SK-N-SH (cell line): ENCODE measurements at regions not wholly inside any gene's neighbourhood (a gene's known extent, or its start where the extent isn't known, plus 50 kb on each side); places are given as distances from the start of the nearest gene placed in this dataset.

ENCODE experiments used
- CTCF ChIA-PET: fragments of 300-600, 350-600 bp; formaldehyde crosslinking; extraction: SDS; loops from one replicate; lab custom pipeline; 2021; lab: Yijun Ruan, JAX
- POLR2A ChIA-PET: fragments of 350-600 bp; sonication (Branson Sonifier 250); formaldehyde crosslinking; extraction: SDS; loops from one replicate; lab custom pipeline; 2020; ENCODE audit warnings: antibody characterized with exemption, inconsistent platforms; lab: Yijun Ruan, JAX
- DNase-seq: peaks from one replicate; pipeline ENCODE4 v3.0.0; 2012
- H2AFZ ChIP-seq: fragments of 200-600 bp; sonication (generic); 2 replicates; pipeline ENCODE4 v1.8.1; 2016; ENCODE audit warnings: antibody characterized with exemption, mild to moderate bottlenecking, low read depth
- H3F3A ChIP-seq: fragments of 200-600 bp; sonication (generic); replicated peaks from 2 replicates; pipeline ENCODE3; 2016; ENCODE audit warnings: antibody characterized with exemption, mild to moderate bottlenecking; ENCODE audit not compliant: insufficient read depth
- H3K27ac ChIP-seq, 2 experiments: fragments of 200-500 bp in 1 of 2; fragments of 200-600 bp in 1 of 2; sonication (Bioruptor generic) in 1 of 2; sonication (generic), shearing (Covaris generic) in 1 of 2; 2 replicates each; pipeline versions ENCODE4 v1.5.1 to v1.6.1; 2014 to 2016; ENCODE audit warnings: low read depth in 2 of 2, inconsistent platforms in 1 of 2, low read length in 1 of 2, mild to moderate bottlenecking in 1 of 2, mixed read lengths in 1 of 2
- H3K27me3 ChIP-seq: fragments of 200-600 bp; sonication (generic), shearing (Covaris generic); 2 replicates; pipeline ENCODE4 v1.6.1; 2016; ENCODE audit warnings: mixed run types; ENCODE audit not compliant: insufficient read depth
- H3K36me3 ChIP-seq, 2 experiments: fragments of 200-500 bp in 1 of 2; fragments of 200-600 bp in 1 of 2; sonication (Bioruptor generic) in 1 of 2; sonication (generic) in 1 of 2; replicated peaks in 1 of 2; 2 replicates each; pipeline versions ENCODE3 to v1.5.1; 2014 to 2016; ENCODE audit warnings: low read length in 1 of 2, mild to moderate bottlenecking in 1 of 2; ENCODE audit not compliant: insufficient read depth in 2 of 2, control insufficient read depth in 1 of 2
- H3K4me1 ChIP-seq, 2 experiments: fragments of 200-500 bp in 1 of 2; fragments of 200-600 bp in 1 of 2; sonication (Bioruptor generic) in 1 of 2; sonication (generic), shearing (Covaris generic) in 1 of 2; 2 replicates each; pipeline versions ENCODE4 v1.5.1 to v1.6.1; 2014 to 2016; ENCODE audit warnings: low read depth in 1 of 2, low read length in 1 of 2, mixed run types in 1 of 2; ENCODE audit not compliant: insufficient read depth in 2 of 2, control insufficient read depth in 1 of 2
- H3K4me2 ChIP-seq: fragments of 200-600 bp; sonication (generic), shearing (Covaris generic); 2 replicates; pipeline ENCODE4 v1.6.1; 2017; ENCODE audit warnings: mixed run types
- H3K4me3 ChIP-seq, 2 experiments: fragments of 200-500 bp in 1 of 2; fragments of 200-600 bp in 1 of 2; sonication (Bioruptor generic) in 1 of 2; sonication (generic), shearing (Covaris generic) in 1 of 2; 2 replicates each; pipeline versions ENCODE4 v1.5.1 to v1.8.1; 2014 to 2016; ENCODE audit warnings: low read depth in 2 of 2, inconsistent platforms in 1 of 2, low read length in 1 of 2, mild to moderate bottlenecking in 1 of 2, mixed read lengths in 1 of 2, moderate library complexity in 1 of 2
- H3K79me2 ChIP-seq: fragments of 200-600 bp; sonication (generic); 2 replicates; pipeline ENCODE4 v1.8.1; 2017; ENCODE audit warnings: mild to moderate bottlenecking; ENCODE audit not compliant: insufficient read depth
- H3K9ac ChIP-seq: fragments of 200-600 bp; sonication (generic); 2 replicates; pipeline ENCODE4 v1.6.1; 2017; ENCODE audit warnings: mixed run types
- H3K9me2 ChIP-seq: fragments of 200-600 bp; sonication (generic); 2 replicates; pipeline ENCODE4 v1.6.1; 2017; ENCODE audit warnings: mixed run types
- H3K9me3 ChIP-seq: fragments of 200-600 bp; sonication (generic); 2 replicates; pipeline ENCODE4 v1.6.1; 2017; ENCODE audit warnings: mixed run types, mild to moderate bottlenecking, moderate library complexity
- H4K20me1 ChIP-seq: fragments of 200-600 bp; sonication (generic); 2 replicates; pipeline ENCODE4 v1.6.1; 2017; ENCODE audit warnings: mild to moderate bottlenecking, mixed run types; ENCODE audit not compliant: insufficient read depth
- CHD2 ChIP-seq: fragments of 150-350 bp; IDR thresholded peaks from 2 replicates; pipeline ENCODE4 v1.6.1; 2018; ENCODE audit warnings: low read length; ENCODE audit not compliant: partially characterized antibody
- ELF1 ChIP-seq: IDR thresholded peaks from 2 replicates; pipeline ENCODE4 v1.4.0; 2012
- EZH2phosphoT487 ChIP-seq: fragments of 200-600 bp; sonication (generic); IDR thresholded peaks from 2 replicates; pipeline ENCODE4 v1.6.1; 2017; ENCODE audit warnings: low read depth, mixed run types, mild to moderate bottlenecking, antibody characterized with exemption, moderate library complexity, borderline replicate concordance
- FOXM1 ChIP-seq: IDR thresholded peaks from 2 replicates; pipeline ENCODE4 v1.4.0; 2012; ENCODE audit warnings: low read depth, mild to moderate bottlenecking
- GABPA ChIP-seq: IDR thresholded peaks from 2 replicates; pipeline ENCODE4 v1.4.0; 2012; ENCODE audit warnings: low read depth, mild to moderate bottlenecking
- GATA2 ChIP-seq: sonication (generic); formaldehyde crosslinking; IDR thresholded peaks from 2 replicates; pipeline ENCODE4 v1.5.0; 2020; ENCODE audit warnings: mild to moderate bottlenecking, missing genetic modification reagents
- MEF2A ChIP-seq: IDR thresholded peaks from 2 replicates; pipeline ENCODE4 v1.4.0; 2012; ENCODE audit warnings: low read depth, borderline replicate concordance
- MXI1 ChIP-seq: IDR thresholded peaks from 2 replicates; pipeline ENCODE4 v1.6.1; 2012; ENCODE audit warnings: mild to moderate bottlenecking, low read depth, low read length, improper control_type of control experiment
- NRF1 ChIP-seq: IDR thresholded peaks from 2 replicates; pipeline ENCODE4 v1.6.1; 2012; ENCODE audit warnings: low read depth, mild to moderate bottlenecking, low read length
- RCOR1 ChIP-seq: fragments of 150-350 bp; IDR thresholded peaks from 2 replicates; pipeline ENCODE4 v1.6.1; 2017; ENCODE audit warnings: antibody characterized with exemption, low read length
- SIN3A ChIP-seq: IDR thresholded peaks from 2 replicates; pipeline ENCODE4 v1.6.1; 2012; ENCODE audit warnings: low read depth, mild to moderate bottlenecking, low read length, moderate library complexity, borderline replicate concordance
- TEAD4 ChIP-seq: IDR thresholded peaks from 2 replicates; pipeline ENCODE4 v1.4.0; 2012; ENCODE audit warnings: mild to moderate bottlenecking, borderline replicate concordance; ENCODE audit not compliant: insufficient read depth
- WGBS: methylation state at CpG from one replicate; pipeline ENCODE4 v1.1.6; 2017; ENCODE audit warnings: low lambda C conversion rate; 5-methylcytosine and 5-hydroxymethylcytosine counted together
- TF ChIP-seq, protein P1 (sequence below): fragments of 150-350 bp; IDR thresholded peaks from 2 replicates; pipeline ENCODE4 v1.6.1; 2017; ENCODE audit warnings: antibody characterized with exemption, low read length, low read depth, borderline replicate concordance
- TF ChIP-seq, protein P2 (sequence below): IDR thresholded peaks from 2 replicates; pipeline ENCODE4; 2012
- TF ChIP-seq, protein P3 (sequence below): fragments of 150-350 bp; IDR thresholded peaks from 2 replicates; pipeline ENCODE4 v1.6.1; 2016; ENCODE audit warnings: mild to moderate bottlenecking, low read depth, low read length
- TF ChIP-seq, protein P4 (sequence below): IDR thresholded peaks from 2 replicates; pipeline ENCODE4 v1.4.0; 2012; ENCODE audit warnings: low read depth, borderline replicate concordance
- TF ChIP-seq, protein P5 (sequence below): IDR thresholded peaks from 2 replicates; pipeline ENCODE4 v1.6.1; 2012; ENCODE audit warnings: mild to moderate bottlenecking, low read depth, low read length, moderate library complexity

DNA sequence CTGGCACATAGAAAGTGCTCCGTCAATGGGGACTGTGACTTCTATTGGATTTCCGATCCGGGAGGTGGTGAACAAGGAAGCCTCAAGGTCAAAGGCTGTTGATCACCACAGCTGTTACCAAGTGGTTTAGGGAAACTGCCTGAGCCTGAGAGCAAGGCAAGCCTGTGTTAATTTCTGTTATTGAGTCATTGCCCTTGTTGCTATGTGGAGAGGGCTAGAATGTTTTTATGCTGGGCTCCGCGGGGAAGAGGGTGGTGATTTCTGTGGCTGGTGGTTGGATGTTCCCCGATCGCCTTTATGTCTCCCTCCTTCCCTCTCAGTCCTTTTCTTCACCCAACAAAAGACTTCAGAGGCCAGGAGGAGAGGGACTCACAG, 108.5 kb upstream of the ALX4 start (continued):
- TF ChIP-seq, protein P1, sequence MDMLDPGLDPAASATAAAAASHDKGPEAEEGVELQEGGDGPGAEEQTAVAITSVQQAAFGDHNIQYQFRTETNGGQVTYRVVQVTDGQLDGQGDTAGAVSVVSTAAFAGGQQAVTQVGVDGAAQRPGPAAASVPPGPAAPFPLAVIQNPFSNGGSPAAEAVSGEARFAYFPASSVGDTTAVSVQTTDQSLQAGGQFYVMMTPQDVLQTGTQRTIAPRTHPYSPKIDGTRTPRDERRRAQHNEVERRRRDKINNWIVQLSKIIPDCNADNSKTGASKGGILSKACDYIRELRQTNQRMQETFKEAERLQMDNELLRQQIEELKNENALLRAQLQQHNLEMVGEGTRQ = no peak
- TF ChIP-seq, protein P2, sequence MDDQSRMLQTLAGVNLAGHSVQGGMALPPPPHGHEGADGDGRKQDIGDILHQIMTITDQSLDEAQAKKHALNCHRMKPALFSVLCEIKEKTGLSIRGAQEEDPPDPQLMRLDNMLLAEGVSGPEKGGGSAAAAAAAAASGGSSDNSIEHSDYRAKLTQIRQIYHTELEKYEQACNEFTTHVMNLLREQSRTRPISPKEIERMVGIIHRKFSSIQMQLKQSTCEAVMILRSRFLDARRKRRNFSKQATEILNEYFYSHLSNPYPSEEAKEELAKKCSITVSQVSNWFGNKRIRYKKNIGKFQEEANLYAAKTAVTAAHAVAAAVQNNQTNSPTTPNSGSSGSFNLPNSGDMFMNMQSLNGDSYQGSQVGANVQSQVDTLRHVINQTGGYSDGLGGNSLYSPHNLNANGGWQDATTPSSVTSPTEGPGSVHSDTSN = no peak

DNA sequence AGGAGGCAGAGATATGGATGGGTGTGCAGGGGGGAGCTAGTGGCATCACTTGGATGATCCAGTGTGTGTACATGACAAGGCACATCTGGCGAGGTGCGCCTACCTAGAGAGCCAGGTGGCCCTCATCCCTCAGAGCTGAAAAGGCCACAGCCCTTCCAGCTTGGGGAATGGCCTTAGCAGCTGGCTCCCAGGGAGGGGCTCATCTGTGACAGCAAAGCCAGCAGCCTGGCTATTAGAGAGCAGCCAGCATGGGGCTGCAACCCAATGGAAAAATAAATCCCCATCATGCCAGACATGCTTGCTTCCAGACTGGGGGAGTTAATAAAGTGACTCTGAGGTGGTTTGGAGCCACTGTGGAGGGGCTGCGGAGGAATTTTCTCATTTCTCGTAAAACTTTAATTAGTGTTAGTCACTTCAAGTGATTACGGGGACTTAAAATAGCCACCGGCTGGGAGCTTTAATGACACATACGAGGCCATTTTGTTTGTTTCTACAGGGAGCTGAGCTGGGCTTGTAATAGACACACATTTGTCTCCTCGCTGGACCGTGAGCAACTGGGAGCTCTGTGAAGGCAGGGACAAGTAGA, 111.2 kb upstream of the ALX4 start:
- Histone ChIP-seq H3K4me2 (no peak overlapping the region), H3K79me2 (no peaks in the 10 kb centered on the region), H3K9me2 (no peaks in the 10 kb centered on the region), H3K27ac (no peak overlapping the region), H3K9ac (no peak overlapping the region), H3K4me1 (no peaks in the 10 kb centered on the region; a peak in 1 of 4 replicates), H3K4me3 (no peak overlapping the region), H3K36me3 (no peaks in the 10 kb centered on the region), H3K27me3 (no peaks in the 10 kb centered on the region; the same call in 1 of the 2 replicates), H3F3A (no peaks in the 10 kb centered on the region), H3K9me3 (no peaks in the 10 kb centered on the region), H4K20me1 (no peaks in the 10 kb centered on the region), H2AFZ (no peak overlapping the region)
- ChIA-PET POLR2A (no interaction called here), CTCF (no interaction called here)
- no peak for DNase-seq
- 57% methylated on average over 8 of the region's 9 CpGs for WGBS
- TF ChIP-seq CHD2 (no peak), GABPA (no peak), EZH2phosphoT487 (no peak)

DNA sequence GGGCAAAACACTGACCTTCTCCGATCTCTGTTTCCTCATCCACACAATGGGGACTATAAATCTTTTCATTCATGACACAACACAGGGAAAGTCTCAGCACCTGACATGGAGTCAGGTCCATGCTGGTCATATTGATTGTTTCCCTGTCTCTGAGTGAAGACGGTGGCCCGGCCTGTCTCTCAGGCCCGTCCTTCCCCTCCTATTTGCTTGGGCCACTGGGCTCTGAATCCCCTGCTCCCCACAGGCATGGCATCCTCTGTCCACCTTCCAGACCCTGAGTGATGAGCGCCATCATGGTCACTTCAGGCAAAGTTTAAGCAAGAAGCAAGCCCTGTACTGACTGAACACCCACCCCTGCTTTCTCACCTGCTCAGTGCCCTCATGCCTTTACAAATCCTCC, 113.3 kb upstream of the ALX4 start:
- DNase-seq = no peak
- Histone ChIP-seq H3K9me2 (no peaks in the 10 kb centered on the region), H3F3A (no peaks in the 10 kb centered on the region), H3K27ac (no peak overlapping the region), H2AFZ (no peak overlapping the region), H4K20me1 (no peaks in the 10 kb centered on the region), H3K36me3 (no peaks in the 10 kb centered on the region), H3K9ac (no peak overlapping the region), H3K79me2 (no peaks in the 10 kb centered on the region), H3K27me3 (no peaks in the 10 kb centered on the region; the same call in 1 of the 2 replicates), H3K4me1 (no peaks in the 10 kb centered on the region; a peak in 1 of 4 replicates), H3K4me3 (no peak overlapping the region), H3K9me3 (no peaks in the 10 kb centered on the region), H3K4me2 (no peak overlapping the region)
- ChIA-PET CTCF (no interaction called here), POLR2A (no interaction called here)
- 74% methylated on average over 5 of the region's 5 CpGs for WGBS
- TF ChIP-seq MEF2A = no peak
- no peak for TF ChIP-seq RCOR1
- no peak for TF ChIP-seq ELF1
- TF ChIP-seq GATA2 (CRISPR knock-in tag) = no peak
- no peak for TF ChIP-seq NRF1
- TF ChIP-seq MXI1 = no peak
- TF ChIP-seq, protein P3, sequence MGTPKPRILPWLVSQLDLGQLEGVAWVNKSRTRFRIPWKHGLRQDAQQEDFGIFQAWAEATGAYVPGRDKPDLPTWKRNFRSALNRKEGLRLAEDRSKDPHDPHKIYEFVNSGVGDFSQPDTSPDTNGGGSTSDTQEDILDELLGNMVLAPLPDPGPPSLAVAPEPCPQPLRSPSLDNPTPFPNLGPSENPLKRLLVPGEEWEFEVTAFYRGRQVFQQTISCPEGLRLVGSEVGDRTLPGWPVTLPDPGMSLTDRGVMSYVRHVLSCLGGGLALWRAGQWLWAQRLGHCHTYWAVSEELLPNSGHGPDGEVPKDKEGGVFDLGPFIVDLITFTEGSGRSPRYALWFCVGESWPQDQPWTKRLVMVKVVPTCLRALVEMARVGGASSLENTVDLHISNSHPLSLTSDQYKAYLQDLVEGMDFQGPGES = no peak
- no peak for TF ChIP-seq FOXM1
- TF ChIP-seq, protein P4, sequence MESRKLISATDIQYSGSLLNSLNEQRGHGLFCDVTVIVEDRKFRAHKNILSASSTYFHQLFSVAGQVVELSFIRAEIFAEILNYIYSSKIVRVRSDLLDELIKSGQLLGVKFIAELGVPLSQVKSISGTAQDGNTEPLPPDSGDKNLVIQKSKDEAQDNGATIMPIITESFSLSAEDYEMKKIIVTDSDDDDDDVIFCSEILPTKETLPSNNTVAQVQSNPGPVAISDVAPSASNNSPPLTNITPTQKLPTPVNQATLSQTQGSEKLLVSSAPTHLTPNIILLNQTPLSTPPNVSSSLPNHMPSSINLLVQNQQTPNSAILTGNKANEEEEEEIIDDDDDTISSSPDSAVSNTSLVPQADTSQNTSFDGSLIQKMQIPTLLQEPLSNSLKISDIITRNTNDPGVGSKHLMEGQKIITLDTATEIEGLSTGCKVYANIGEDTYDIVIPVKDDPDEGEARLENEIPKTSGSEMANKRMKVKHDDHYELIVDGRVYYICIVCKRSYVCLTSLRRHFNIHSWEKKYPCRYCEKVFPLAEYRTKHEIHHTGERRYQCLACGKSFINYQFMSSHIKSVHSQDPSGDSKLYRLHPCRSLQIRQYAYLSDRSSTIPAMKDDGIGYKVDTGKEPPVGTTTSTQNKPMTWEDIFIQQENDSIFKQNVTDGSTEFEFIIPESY = no peak
- no peak for TF ChIP-seq SIN3A
- TF ChIP-seq TEAD4 = no peak
- TF ChIP-seq, protein P5, sequence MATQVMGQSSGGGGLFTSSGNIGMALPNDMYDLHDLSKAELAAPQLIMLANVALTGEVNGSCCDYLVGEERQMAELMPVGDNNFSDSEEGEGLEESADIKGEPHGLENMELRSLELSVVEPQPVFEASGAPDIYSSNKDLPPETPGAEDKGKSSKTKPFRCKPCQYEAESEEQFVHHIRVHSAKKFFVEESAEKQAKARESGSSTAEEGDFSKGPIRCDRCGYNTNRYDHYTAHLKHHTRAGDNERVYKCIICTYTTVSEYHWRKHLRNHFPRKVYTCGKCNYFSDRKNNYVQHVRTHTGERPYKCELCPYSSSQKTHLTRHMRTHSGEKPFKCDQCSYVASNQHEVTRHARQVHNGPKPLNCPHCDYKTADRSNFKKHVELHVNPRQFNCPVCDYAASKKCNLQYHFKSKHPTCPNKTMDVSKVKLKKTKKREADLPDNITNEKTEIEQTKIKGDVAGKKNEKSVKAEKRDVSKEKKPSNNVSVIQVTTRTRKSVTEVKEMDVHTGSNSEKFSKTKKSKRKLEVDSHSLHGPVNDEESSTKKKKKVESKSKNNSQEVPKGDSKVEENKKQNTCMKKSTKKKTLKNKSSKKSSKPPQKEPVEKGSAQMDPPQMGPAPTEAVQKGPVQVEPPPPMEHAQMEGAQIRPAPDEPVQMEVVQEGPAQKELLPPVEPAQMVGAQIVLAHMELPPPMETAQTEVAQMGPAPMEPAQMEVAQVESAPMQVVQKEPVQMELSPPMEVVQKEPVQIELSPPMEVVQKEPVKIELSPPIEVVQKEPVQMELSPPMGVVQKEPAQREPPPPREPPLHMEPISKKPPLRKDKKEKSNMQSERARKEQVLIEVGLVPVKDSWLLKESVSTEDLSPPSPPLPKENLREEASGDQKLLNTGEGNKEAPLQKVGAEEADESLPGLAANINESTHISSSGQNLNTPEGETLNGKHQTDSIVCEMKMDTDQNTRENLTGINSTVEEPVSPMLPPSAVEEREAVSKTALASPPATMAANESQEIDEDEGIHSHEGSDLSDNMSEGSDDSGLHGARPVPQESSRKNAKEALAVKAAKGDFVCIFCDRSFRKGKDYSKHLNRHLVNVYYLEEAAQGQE = no peak
- TF ChIP-seq, all 33 proteins: peak for 0
